ENCODE measurements at regions not wholly inside any gene's neighbourhood (a gene's known extent, or its start where the extent isn't known, plus 50 kb on each side); places are given as distances from the start of the nearest gene placed in this dataset.

DNA sequence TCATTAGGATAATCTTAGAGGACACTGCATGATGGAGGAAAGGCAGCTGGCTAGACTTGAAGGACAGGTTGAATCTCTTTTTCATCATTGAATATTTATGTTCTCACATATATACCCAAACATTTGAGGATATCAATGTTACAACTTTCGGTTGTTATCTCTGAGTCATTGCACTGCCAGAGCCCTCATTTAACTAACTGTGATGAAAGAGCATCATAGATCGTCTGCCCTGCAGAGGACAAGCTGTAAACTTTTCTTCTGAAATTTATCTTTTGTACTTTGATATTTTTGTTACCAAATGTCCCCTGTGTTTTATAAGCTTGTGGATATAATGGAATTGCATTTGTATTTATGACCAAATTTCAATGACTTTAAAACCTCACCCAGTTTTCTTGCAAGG lies 298.7 kb downstream of the PHF14 start:
- no peak for TF ChIP-seq EP300 (IDR thresholded peaks at IDR 0.05)
- no peak for TF ChIP-seq POLR2A (IDR thresholded peaks at IDR 0.05)
- TF ChIP-seq, protein P1, sequence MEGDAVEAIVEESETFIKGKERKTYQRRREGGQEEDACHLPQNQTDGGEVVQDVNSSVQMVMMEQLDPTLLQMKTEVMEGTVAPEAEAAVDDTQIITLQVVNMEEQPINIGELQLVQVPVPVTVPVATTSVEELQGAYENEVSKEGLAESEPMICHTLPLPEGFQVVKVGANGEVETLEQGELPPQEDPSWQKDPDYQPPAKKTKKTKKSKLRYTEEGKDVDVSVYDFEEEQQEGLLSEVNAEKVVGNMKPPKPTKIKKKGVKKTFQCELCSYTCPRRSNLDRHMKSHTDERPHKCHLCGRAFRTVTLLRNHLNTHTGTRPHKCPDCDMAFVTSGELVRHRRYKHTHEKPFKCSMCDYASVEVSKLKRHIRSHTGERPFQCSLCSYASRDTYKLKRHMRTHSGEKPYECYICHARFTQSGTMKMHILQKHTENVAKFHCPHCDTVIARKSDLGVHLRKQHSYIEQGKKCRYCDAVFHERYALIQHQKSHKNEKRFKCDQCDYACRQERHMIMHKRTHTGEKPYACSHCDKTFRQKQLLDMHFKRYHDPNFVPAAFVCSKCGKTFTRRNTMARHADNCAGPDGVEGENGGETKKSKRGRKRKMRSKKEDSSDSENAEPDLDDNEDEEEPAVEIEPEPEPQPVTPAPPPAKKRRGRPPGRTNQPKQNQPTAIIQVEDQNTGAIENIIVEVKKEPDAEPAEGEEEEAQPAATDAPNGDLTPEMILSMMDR (IDR thresholded peaks at IDR 0.05) = no peak

Data from tibial nerve (tissue), 4 donors.